ENCODE measurements at regions not wholly inside any gene's neighbourhood (a gene's known extent, or its start where the extent isn't known, plus 50 kb on each side); places are given as distances from the start of the nearest gene placed in this dataset.

DNA sequence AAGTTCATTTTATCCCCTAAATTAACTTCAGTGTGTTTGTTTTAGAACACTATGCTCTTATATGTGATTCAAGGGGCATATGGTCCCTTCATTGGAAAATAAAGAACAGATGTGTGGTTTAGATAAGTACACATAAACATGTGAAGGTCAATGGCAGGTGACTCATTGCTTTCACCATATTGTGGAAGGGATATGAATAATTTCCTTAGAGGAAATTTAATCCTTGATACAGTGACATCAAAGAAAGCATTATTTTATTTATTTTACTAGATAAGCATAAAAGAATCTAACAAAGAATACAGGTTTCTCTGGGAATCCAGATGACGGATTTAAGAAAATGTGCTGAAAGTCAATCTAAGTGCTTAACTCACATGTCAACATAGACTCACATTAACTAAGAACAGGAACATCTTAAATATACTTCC lies 373.5 kb downstream of the KCTD12 start:
- H3K27ac Mint-ChIP-seq = no peak overlapping the region
- H3K36me3 Mint-ChIP-seq = no peaks in the 10 kb centered on the region
- H3K4me3 Mint-ChIP-seq = no peak overlapping the region
- H3K4me1 Mint-ChIP-seq = no peaks in the 10 kb centered on the region
- ATAC-seq (ENCODE audit: low read depth in 2 of 2) = no peak
- peaks cover 6 to 10% (median 8%) of the 10 kb centered on the region in 3 donors for H3K27me3 Mint-ChIP-seq
- DNase-seq = no peak
- no peaks in the 10 kb centered on the region for H3K9me3 Mint-ChIP-seq

DNA sequence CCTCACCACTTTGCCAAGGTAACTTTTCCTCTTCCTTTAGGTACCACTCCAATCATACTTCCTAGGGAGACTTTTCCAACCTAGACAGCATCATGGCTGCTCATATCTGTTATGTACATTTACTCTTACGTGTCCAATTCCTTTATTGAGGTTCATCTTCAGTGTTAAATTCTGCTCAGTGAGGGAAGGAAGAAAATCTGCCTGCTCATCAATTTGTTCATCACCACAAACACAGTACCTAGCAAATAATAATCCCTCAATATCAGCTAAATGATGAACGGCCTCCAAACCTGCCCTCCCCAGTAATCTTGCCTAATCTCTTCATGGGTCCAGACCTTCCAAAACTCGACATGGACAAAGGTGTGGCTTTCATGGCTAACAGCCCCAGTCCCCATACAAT lies 380.8 kb downstream of the KCTD12 start:
- Mint-ChIP-seq H3K27me3 (peaks cover 0 to 12% (median 5%) of the 10 kb centered on the region in 3 donors), H3K9me3 (peaks cover 0 to 8% (median 0%) of the 10 kb centered on the region in 7 donors), H3K4me1 (no peaks in the 10 kb centered on the region), H3K27ac (no peak overlapping the region), H3K36me3 (no peaks in the 10 kb centered on the region), H3K4me3 (no peak overlapping the region)
- no peak for ATAC-seq (ENCODE audit: low read depth in 2 of 2)
- no peak for DNase-seq

GRCh38 chr13:76503766-76504165 lies 382.4 kb downstream of the KCTD12 start:
- no peaks in the 10 kb centered on the region for H3K4me1 Mint-ChIP-seq
- no peak overlapping the region for H3K4me3 Mint-ChIP-seq
- DNase-seq (no peak), ATAC-seq (ENCODE audit: low read depth in 2 of 2) (no peak)
- peaks cover 0 to 18% (median 5%) of the 10 kb centered on the region in 3 donors for H3K27me3 Mint-ChIP-seq
- no peaks in the 10 kb centered on the region for H3K36me3 Mint-ChIP-seq
- peaks cover 0 to 12% (median 0%) of the 10 kb centered on the region in 7 donors for H3K9me3 Mint-ChIP-seq
- no peak overlapping the region for H3K27ac Mint-ChIP-seq

DNA sequence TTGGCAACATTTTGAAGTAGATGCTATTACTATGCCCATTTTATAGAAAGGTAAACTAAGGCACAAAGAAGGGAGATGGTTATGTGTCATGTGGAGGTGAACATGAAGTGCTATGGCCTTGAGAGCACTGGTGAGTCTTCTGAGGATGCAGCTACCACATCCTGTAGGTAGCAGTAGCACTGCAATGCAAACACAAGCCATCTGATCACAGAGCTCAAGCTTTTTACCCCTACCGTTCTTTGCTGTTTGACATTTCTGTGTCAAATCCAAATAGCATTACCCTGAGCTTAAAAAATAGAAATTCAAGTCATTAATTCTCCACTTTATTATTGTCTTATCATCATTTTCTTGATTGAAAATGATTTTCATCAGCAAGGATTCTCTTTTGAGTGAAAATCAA lies 382.9 kb downstream of the KCTD12 start:
- Mint-ChIP-seq H3K27ac (no peak overlapping the region), H3K9me3 (peaks cover 0 to 12% (median 0%) of the 10 kb centered on the region in 7 donors), H3K27me3 (peaks cover 0 to 20% (median 5%) of the 10 kb centered on the region in 3 donors), H3K36me3 (no peaks in the 10 kb centered on the region), H3K4me1 (no peaks in the 10 kb centered on the region), H3K4me3 (no peak overlapping the region)
- DNase-seq (no peak), ATAC-seq (ENCODE audit: low read depth in 2 of 2) (no peak)

DNA sequence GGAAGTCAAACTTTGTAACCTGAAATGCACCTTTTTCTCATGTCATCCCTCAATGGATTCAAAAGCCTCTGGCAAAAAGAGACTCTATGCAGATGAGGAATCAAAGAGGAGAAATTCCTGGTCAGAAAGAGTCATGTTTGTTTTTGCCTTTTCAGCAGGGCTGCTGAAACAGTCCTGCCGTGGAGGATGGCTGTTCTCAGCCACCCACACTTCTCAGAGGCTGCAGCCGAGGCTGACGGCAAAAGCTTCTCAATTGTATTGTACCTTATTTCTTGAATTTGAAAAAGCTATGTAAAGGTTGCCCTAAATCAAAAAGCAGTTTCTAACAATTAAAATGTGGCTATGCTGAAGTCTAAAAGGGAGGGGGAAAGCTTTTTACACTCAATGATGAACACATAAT lies 385.3 kb downstream of the KCTD12 start:
- ATAC-seq (ENCODE audit: low read depth in 2 of 2) (no peak), DNase-seq (no peak)
- H3K27ac Mint-ChIP-seq = no peak overlapping the region
- H3K4me1 Mint-ChIP-seq = no peaks in the 10 kb centered on the region
- H3K36me3 Mint-ChIP-seq = no peaks in the 10 kb centered on the region
- no peak overlapping the region for H3K4me3 Mint-ChIP-seq
- H3K27me3 Mint-ChIP-seq = peaks cover 5 to 18% (median 5%) of the 10 kb centered on the region in 3 donors
- peaks cover 0 to 12% (median 0%) of the 10 kb centered on the region in 7 donors for H3K9me3 Mint-ChIP-seq

- Mint-ChIP-seq H3K4me1 (no peaks in the 10 kb centered on the region), H3K27ac (no peak overlapping the region), H3K4me3 (no peak overlapping the region), H3K27me3 (peaks cover 0 to 8% (median 5%) of the 10 kb centered on the region in 3 donors), H3K9me3 (peaks cover 0 to 5% (median 0%) of the 10 kb centered on the region in 7 donors), H3K36me3 (no peaks in the 10 kb centered on the region)
- no peak for DNase-seq
- ATAC-seq (ENCODE audit: low read depth in 2 of 2) = no peak
Observed at GRCh38 chr13:76499891-76500290, 386.3 kb downstream of the KCTD12 start.

DNA sequence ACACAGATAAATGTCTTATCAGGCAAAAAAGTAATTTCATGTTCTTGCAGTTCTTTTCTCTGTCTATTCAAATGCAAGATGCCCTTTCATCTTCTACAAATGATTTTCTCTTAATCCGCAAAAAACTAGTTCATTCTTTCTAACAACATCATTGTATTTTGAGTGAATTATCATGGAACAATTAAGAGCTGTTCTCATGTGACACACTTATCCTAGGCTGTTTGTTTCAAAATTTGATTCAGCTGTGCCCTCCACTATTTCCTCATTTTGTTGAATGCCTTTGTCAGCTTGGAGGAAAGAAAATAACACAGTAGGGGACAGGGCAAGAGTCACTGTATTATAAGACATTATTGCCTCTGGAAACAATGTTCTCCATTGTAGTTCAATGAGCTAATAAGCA lies 396.9 kb downstream of the KCTD12 start:
- no peak overlapping the region for H3K4me3 Mint-ChIP-seq
- no peak for ATAC-seq (ENCODE audit: low read depth in 2 of 2)
- no peaks in the 10 kb centered on the region for H3K36me3 Mint-ChIP-seq

GRCh38 chr13:76481738-76482137 lies 404.5 kb downstream of the KCTD12 start:
- no peak overlapping the region for H3K4me3 Mint-ChIP-seq
- no peak for ATAC-seq (ENCODE audit: low read depth in 2 of 2)

More for the DNA sequence above, 396.9 kb downstream of the KCTD12 start:
- no peaks in the 10 kb centered on the region for H3K4me1 Mint-ChIP-seq
- no peaks in the 10 kb centered on the region for H3K9me3 Mint-ChIP-seq
- DNase-seq = no peak
- peaks cover 0 to 17% (median 6%) of the 10 kb centered on the region in 3 donors for H3K27me3 Mint-ChIP-seq
- no peak overlapping the region for H3K27ac Mint-ChIP-seq

GRCh38 chr13:76474966-76475365 lies 411.2 kb downstream of the KCTD12 start:
- H3K4me3 Mint-ChIP-seq = no peak overlapping the region
- DNase-seq (no peak), ATAC-seq (ENCODE audit: low read depth in 2 of 2) (no peak)
- H3K4me1 Mint-ChIP-seq = no peaks in the 10 kb centered on the region
- H3K27me3 Mint-ChIP-seq = peaks cover 0 to 7% (median 0%) of the 10 kb centered on the region in 3 donors
- H3K9me3 Mint-ChIP-seq = no peaks in the 10 kb centered on the region
- peak overlapping the region in 1 of 6 donors; percentile 56 for H3K27ac Mint-ChIP-seq
- H3K36me3 Mint-ChIP-seq = no peaks in the 10 kb centered on the region

More at GRCh38 chr13:76481738-76482137, 404.5 kb downstream of the KCTD12 start:
- Mint-ChIP-seq H3K36me3 (no peaks in the 10 kb centered on the region), H3K27ac (peak overlapping the region in 1 of 6 donors; percentile 23), H3K27me3 (peaks cover 0 to 8% (median 0%) of the 10 kb centered on the region in 3 donors), H3K4me1 (no peaks in the 10 kb centered on the region), H3K9me3 (no peaks in the 10 kb centered on the region)
- DNase-seq = no peak

DNA sequence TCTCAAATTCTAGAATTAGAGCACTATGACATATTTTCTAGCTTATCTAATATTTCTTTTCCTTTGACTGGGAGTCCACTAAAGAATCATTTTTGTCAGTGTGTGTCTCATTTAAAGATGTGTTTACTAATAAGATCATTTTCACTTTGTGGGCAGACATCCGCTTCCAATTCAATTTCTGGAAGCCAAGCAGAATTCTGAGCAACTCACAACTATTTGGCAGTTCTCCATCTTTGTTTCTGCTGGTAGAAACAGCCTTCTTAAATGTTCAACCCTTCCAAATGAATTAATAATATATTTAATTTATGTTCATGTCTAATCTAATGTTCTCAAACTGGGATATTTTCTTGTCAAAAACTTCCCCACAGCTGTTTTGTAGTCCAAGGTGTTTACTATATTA lies 411.8 kb downstream of the KCTD12 start:
- Mint-ChIP-seq H3K4me1 (no peaks in the 10 kb centered on the region), H3K27ac (no peak overlapping the region), H3K4me3 (no peak overlapping the region), H3K36me3 (no peaks in the 10 kb centered on the region), H3K27me3 (peaks cover 0 to 7% (median 0%) of the 10 kb centered on the region in 3 donors), H3K9me3 (no peaks in the 10 kb centered on the region)
- no peak for ATAC-seq (ENCODE audit: low read depth in 2 of 2)
- DNase-seq = no peak

- Mint-ChIP-seq H3K9me3 (no peaks in the 10 kb centered on the region), H3K27me3 (peaks cover 0 to 7% (median 6%) of the 10 kb centered on the region in 3 donors), H3K4me3 (no peak overlapping the region), H3K36me3 (no peaks in the 10 kb centered on the region), H3K4me1 (no peaks in the 10 kb centered on the region), H3K27ac (no peak overlapping the region)
- ATAC-seq (ENCODE audit: low read depth in 2 of 2) (peak; percentile 73 to 85), DNase-seq (peak; percentile 48)
Observed at GRCh38 chr13:76473552-76474134, 412.6 kb downstream of the KCTD12 start.

DNA sequence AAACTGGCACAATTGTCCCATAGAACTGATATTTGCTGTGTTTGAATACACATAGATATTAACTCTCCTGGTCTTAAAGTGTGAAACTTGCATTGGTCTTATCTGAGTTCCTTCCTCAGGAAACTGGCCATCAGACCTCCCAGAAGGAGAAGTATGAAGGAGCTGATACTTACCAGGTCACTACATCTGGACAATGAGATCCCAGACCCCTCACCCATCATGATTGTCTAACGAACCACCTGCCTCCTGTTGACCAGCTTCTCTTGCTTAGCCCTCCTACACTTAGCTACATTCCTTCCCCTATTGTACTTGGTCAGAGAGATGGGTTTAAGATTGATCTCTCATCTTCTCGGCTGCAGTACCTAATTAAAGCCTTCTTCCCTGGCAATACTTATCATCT lies 413.3 kb downstream of the KCTD12 start:
- Mint-ChIP-seq H3K27ac (no peak overlapping the region), H3K4me1 (no peaks in the 10 kb centered on the region), H3K9me3 (no peaks in the 10 kb centered on the region), H3K36me3 (no peaks in the 10 kb centered on the region), H3K27me3 (peaks cover 0 to 7% (median 6%) of the 10 kb centered on the region in 3 donors), H3K4me3 (no peak overlapping the region)
- no peak for DNase-seq
- no peak for ATAC-seq (ENCODE audit: low read depth in 2 of 2)

DNA sequence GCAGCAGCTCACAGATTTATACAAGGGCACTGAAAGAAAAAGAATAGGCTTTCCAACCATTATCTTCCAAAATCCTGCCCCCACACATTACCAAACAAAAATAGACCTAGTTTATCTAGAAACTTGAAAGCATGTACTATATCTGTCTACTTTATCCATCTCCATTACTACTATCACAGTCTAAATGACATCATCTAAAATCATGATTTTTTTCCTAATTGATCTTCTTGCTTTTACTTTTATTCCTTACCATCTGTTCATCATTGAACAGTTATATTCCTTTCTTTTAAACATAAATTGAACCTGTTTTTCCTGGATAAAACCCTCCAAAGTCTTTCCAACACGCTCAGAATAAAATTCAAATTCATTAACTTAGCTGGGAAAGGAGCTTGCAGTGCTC lies 414.7 kb downstream of the KCTD12 start:
- no peak for ATAC-seq (ENCODE audit: low read depth in 2 of 2)
- no peak overlapping the region for H3K27ac Mint-ChIP-seq

GRCh38 chr13:76470991-76471390 lies 415.2 kb downstream of the KCTD12 start:
- peaks cover 0 to 7% (median 6%) of the 10 kb centered on the region in 3 donors for H3K27me3 Mint-ChIP-seq
- no peaks in the 10 kb centered on the region for H3K4me1 Mint-ChIP-seq
- ATAC-seq (ENCODE audit: low read depth in 2 of 2) (no peak), DNase-seq (no peak)
- no peaks in the 10 kb centered on the region for H3K36me3 Mint-ChIP-seq
- no peak overlapping the region for H3K4me3 Mint-ChIP-seq
- no peak overlapping the region for H3K27ac Mint-ChIP-seq
- H3K9me3 Mint-ChIP-seq = no peaks in the 10 kb centered on the region

More for the DNA sequence above, 414.7 kb downstream of the KCTD12 start:
- H3K9me3 Mint-ChIP-seq = no peaks in the 10 kb centered on the region
- no peaks in the 10 kb centered on the region for H3K36me3 Mint-ChIP-seq
- H3K4me3 Mint-ChIP-seq = no peak overlapping the region
- H3K27me3 Mint-ChIP-seq = peaks cover 0 to 7% (median 6%) of the 10 kb centered on the region in 3 donors
- no peak for DNase-seq
- no peaks in the 10 kb centered on the region for H3K4me1 Mint-ChIP-seq
